ENCODE measurements at regions not wholly inside any gene's neighbourhood (a gene's known extent, or its start where the extent isn't known, plus 50 kb on each side); places are given as distances from the start of the nearest gene placed in this dataset.
"Not testable (repeated sequence)": the region's sequence is repeated elsewhere in the genome, so short reads cannot be mapped to it uniquely, and the experiment has no call there.

- H3K4me3 Mint-ChIP-seq = no peak overlapping the region
Measured at GRCh38 chr4:175071123-175071522, 153.0 kb downstream of the ADAM29 start.

DNA sequence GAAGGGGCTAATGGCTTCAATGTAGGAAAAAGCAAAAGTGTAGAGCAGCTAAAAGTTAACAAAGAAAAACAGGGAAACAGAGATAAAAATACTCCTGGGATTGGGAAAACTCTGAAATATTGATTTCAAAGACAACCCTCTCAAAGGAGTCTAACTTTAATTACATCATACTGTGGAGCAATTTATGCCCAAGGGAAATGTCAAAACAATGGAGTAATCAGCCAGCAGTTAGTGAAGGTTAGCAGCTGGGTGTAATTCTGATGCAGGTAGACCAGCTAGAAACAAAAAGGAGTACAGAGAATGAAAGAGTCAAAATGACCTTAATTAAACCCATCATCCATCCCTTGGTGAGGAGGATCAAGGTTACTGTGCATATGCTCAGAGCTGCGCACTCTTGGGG lies 169.0 kb downstream of the ADAM29 start:
- Mint-ChIP-seq H3K36me3 (ENCODE audit: low read depth) (no peaks in the 10 kb centered on the region), H3K9me3 (no peaks in the 10 kb centered on the region), H3K4me1 (ENCODE audit: low read depth) (no peaks in the 10 kb centered on the region), H3K27me3 (ENCODE audit: insufficient read depth) (no peaks in the 10 kb centered on the region), H3K4me3 (no peak overlapping the region), H3K27ac (no peak overlapping the region)
- intact Hi-C loops (cut with micrococcal nuclease) = no loop called here
- no peak for DNase-seq (ENCODE audit: low spot score)

More at GRCh38 chr4:175071123-175071522, 153.0 kb downstream of the ADAM29 start:
- H3K9me3 Mint-ChIP-seq = no peaks in the 10 kb centered on the region
- intact Hi-C loops (cut with micrococcal nuclease) = no loop called here
- H3K27me3 Mint-ChIP-seq (ENCODE audit: insufficient read depth) = no peaks in the 10 kb centered on the region
- H3K4me1 Mint-ChIP-seq (ENCODE audit: low read depth) = no peaks in the 10 kb centered on the region
- no peak overlapping the region for H3K27ac Mint-ChIP-seq
- H3K36me3 Mint-ChIP-seq (ENCODE audit: low read depth) = no peaks in the 10 kb centered on the region
- DNase-seq (ENCODE audit: low spot score) = no peak

- DNase-seq (ENCODE audit: low spot score) = no peak
- Mint-ChIP-seq H3K4me3 (no peak overlapping the region), H3K27me3 (ENCODE audit: insufficient read depth) (no peaks in the 10 kb centered on the region), H3K27ac (no peak overlapping the region), H3K4me1 (ENCODE audit: low read depth) (no peaks in the 10 kb centered on the region), H3K9me3 (peaks cover 9% of the 10 kb centered on the region), H3K36me3 (ENCODE audit: low read depth) (no peaks in the 10 kb centered on the region)
- intact Hi-C loops (cut with micrococcal nuclease) = no loop called here
Measured at GRCh38 chr4:175090116-175090515, 172.0 kb downstream of the ADAM29 start.

- H3K4me1 Mint-ChIP-seq (ENCODE audit: low read depth) = no peaks in the 10 kb centered on the region
- no peaks in the 10 kb centered on the region for H3K27me3 Mint-ChIP-seq (ENCODE audit: insufficient read depth)
- no peak overlapping the region for H3K4me3 Mint-ChIP-seq
- no peak overlapping the region for H3K27ac Mint-ChIP-seq
- H3K36me3 Mint-ChIP-seq (ENCODE audit: low read depth) = no peaks in the 10 kb centered on the region
- H3K9me3 Mint-ChIP-seq = peaks cover 9% of the 10 kb centered on the region
- intact Hi-C loops (cut with micrococcal nuclease) = no loop called here
- DNase-seq (ENCODE audit: low spot score) = no peak
Measured at GRCh38 chr4:175091649-175092048, 173.5 kb downstream of the ADAM29 start.

DNA sequence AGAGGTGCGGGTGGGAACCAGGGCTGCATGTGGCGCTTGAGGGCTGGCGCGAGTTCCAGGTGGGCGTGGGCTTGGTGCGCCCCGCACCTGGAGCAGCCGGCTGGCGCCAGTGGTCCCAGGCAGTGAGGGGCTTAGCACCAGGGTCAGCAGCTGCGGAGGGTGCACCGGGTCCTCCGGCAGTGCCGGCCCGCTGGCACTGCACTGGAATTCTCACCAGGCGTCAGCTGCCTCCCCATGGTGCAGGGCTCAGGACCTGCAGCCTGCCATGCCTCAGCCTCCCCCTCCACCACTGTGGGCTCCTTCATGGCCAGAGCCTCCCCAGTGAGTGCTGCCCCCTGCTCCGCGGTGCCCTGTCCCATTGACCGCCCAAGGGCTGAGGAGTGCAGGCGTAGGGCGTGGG lies 174.0 kb downstream of the ADAM29 start:
- Mint-ChIP-seq H3K27ac (no peak overlapping the region), H3K36me3 (ENCODE audit: low read depth) (no peaks in the 10 kb centered on the region), H3K27me3 (ENCODE audit: insufficient read depth) (no peaks in the 10 kb centered on the region), H3K4me1 (ENCODE audit: low read depth) (no peaks in the 10 kb centered on the region), H3K4me3 (no peak overlapping the region), H3K9me3 (peaks cover 9% of the 10 kb centered on the region)
- no peak for DNase-seq (ENCODE audit: low spot score)
- intact Hi-C loops (cut with micrococcal nuclease) = no loop called here

DNA sequence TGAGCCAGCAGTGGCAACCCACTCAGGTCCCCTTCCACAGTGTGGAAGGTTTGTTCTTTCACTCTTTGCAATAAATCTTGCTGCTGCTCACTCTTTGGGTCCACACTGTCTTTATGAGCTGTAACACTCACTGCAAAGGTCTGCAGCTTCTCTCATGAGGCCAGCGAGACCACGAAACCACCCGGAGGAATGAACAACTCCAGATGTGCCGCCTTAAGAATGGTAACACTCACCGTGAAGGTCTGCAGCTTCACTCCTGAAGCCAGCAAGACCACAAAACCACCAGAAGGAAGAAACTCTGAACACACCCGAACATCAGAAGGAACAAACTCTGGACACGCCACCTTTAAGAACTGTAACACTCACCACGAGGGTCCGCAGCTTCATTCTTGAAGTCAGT lies 174.9 kb downstream of the ADAM29 start:
- H3K27me3 Mint-ChIP-seq (ENCODE audit: insufficient read depth); intact Hi-C loops (cut with micrococcal nuclease); H3K9me3 Mint-ChIP-seq; H3K27ac Mint-ChIP-seq; DNase-seq (ENCODE audit: low spot score); H3K4me3 Mint-ChIP-seq; H3K4me1 Mint-ChIP-seq (ENCODE audit: low read depth); H3K36me3 Mint-ChIP-seq (ENCODE audit: low read depth): not testable (repeated sequence)

DNA sequence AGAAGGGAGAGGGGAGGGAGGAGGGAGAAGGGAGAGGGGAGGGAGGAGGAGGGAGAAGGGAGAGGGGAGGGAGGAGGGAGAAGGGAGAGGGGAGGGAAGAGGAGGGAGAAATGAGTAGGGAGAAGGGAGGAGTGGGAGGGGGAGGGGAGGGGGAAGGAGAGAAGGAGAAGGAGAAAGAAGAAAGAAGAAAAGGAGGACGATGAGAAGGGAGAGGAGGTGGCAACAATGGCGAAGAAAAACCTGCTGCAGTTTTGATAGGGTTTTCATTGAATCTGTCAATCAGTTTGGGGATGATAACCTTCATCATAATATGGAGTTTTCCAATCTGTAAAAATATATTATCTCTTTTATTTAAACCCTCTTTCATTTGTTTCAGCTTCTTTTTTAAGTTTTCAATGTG lies 185.2 kb downstream of the ADAM29 start:
- no peak overlapping the region for H3K4me3 Mint-ChIP-seq
- H3K27ac Mint-ChIP-seq = no peak overlapping the region
- no peaks in the 10 kb centered on the region for H3K27me3 Mint-ChIP-seq (ENCODE audit: insufficient read depth)
- no peaks in the 10 kb centered on the region for H3K4me1 Mint-ChIP-seq (ENCODE audit: low read depth)
- H3K9me3 Mint-ChIP-seq = peaks cover 7% of the 10 kb centered on the region
- intact Hi-C loops (cut with micrococcal nuclease) = no loop called here
- DNase-seq (ENCODE audit: low spot score) = no peak
- no peaks in the 10 kb centered on the region for H3K36me3 Mint-ChIP-seq (ENCODE audit: low read depth)

GRCh38 chr4:175106301-175106700 lies 188.1 kb downstream of the ADAM29 start:
- intact Hi-C loops (cut with micrococcal nuclease) = no loop called here

GRCh38 chr4:175109933-175110332 lies 191.8 kb downstream of the ADAM29 start:
- intact Hi-C loops (cut with micrococcal nuclease) = no loop called here
- Mint-ChIP-seq H3K36me3 (ENCODE audit: low read depth) (peaks cover 1% of the 10 kb centered on the region), H3K27ac (no peak overlapping the region), H3K4me3 (no peak overlapping the region), H3K9me3 (peaks cover 34% of the 10 kb centered on the region), H3K4me1 (ENCODE audit: low read depth) (no peaks in the 10 kb centered on the region), H3K27me3 (ENCODE audit: insufficient read depth) (no peaks in the 10 kb centered on the region)
- DNase-seq (ENCODE audit: low spot score) = no peak

More at GRCh38 chr4:175106301-175106700, 188.1 kb downstream of the ADAM29 start:
- Mint-ChIP-seq H3K27ac (no peak overlapping the region), H3K4me3 (no peak overlapping the region), H3K27me3 (ENCODE audit: insufficient read depth) (no peaks in the 10 kb centered on the region), H3K4me1 (ENCODE audit: low read depth) (no peaks in the 10 kb centered on the region), H3K36me3 (ENCODE audit: low read depth) (peaks cover under 1% of the 10 kb centered on the region), H3K9me3 (peaks cover 17% of the 10 kb centered on the region)
- DNase-seq (ENCODE audit: low spot score) = no peak

GRCh38 chr4:175125410-175126068 lies 207.4 kb downstream of the ADAM29 start:
- Mint-ChIP-seq H3K27ac (no peak overlapping the region), H3K9me3 (peaks cover 19% of the 10 kb centered on the region), H3K36me3 (ENCODE audit: low read depth) (no peaks in the 10 kb centered on the region), H3K27me3 (ENCODE audit: insufficient read depth) (no peaks in the 10 kb centered on the region), H3K4me1 (ENCODE audit: low read depth) (no peaks in the 10 kb centered on the region), H3K4me3 (no peak overlapping the region)
- intact Hi-C loops (cut with micrococcal nuclease) = no loop called here
- DNase-seq (ENCODE audit: low spot score) = no peak

GRCh38 chr4:175127314-175127713 lies 209.2 kb downstream of the ADAM29 start:
- no peak for DNase-seq (ENCODE audit: low spot score)
- Mint-ChIP-seq H3K27ac (no peak overlapping the region), H3K27me3 (ENCODE audit: insufficient read depth) (no peaks in the 10 kb centered on the region), H3K4me3 (no peak overlapping the region), H3K4me1 (ENCODE audit: low read depth) (no peaks in the 10 kb centered on the region), H3K9me3 (peaks cover 5% of the 10 kb centered on the region), H3K36me3 (ENCODE audit: low read depth) (no peaks in the 10 kb centered on the region)
- intact Hi-C loops (cut with micrococcal nuclease) = no loop called here

GRCh38 chr4:175129797-175130196 lies 211.6 kb downstream of the ADAM29 start:
- DNase-seq (ENCODE audit: low spot score) = no peak
- H3K27me3 Mint-ChIP-seq (ENCODE audit: insufficient read depth) = no peaks in the 10 kb centered on the region
- no peaks in the 10 kb centered on the region for H3K4me1 Mint-ChIP-seq (ENCODE audit: low read depth)
- H3K4me3 Mint-ChIP-seq = no peak overlapping the region
- intact Hi-C loops (cut with micrococcal nuclease) = no loop called here
- no peak overlapping the region for H3K27ac Mint-ChIP-seq
- no peaks in the 10 kb centered on the region for H3K36me3 Mint-ChIP-seq (ENCODE audit: low read depth)
- H3K9me3 Mint-ChIP-seq = peaks cover 7% of the 10 kb centered on the region

DNA sequence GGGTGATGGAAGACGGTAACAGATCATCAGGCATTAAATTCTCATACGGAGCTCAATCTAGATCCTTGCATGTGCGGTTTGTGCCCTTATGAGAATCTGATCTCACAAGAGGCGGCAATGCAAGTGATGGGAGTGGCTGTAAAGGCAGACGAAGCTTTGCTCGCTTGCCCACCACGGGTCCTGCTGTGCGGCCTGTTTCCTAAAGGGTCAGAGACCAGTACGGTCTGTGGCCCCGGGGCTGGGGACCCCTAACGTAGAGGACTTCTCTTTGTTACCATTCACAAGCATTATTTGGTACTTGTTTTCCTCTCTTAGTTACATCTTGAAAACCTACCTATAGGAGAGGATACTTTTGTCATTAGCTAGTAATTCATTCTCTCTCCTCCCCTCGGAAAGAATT lies 221.0 kb downstream of the ADAM29 start:
- no peaks in the 10 kb centered on the region for H3K36me3 Mint-ChIP-seq (ENCODE audit: low read depth)
- no peaks in the 10 kb centered on the region for H3K4me1 Mint-ChIP-seq (ENCODE audit: low read depth)
- no peak overlapping the region for H3K27ac Mint-ChIP-seq
- intact Hi-C loops (cut with micrococcal nuclease) = no loop called here
- H3K27me3 Mint-ChIP-seq (ENCODE audit: insufficient read depth) = no peaks in the 10 kb centered on the region
- H3K9me3 Mint-ChIP-seq = peaks cover 4% of the 10 kb centered on the region
- DNase-seq (ENCODE audit: low spot score) = no peak
- no peak overlapping the region for H3K4me3 Mint-ChIP-seq

GRCh38 chr4:175143116-175143515 lies 225.0 kb downstream of the ADAM29 start:
- Mint-ChIP-seq H3K4me3 (no peak overlapping the region), H3K9me3 (peaks cover 12% of the 10 kb centered on the region), H3K27me3 (ENCODE audit: insufficient read depth) (no peaks in the 10 kb centered on the region), H3K4me1 (ENCODE audit: low read depth) (no peaks in the 10 kb centered on the region), H3K27ac (no peak overlapping the region), H3K36me3 (ENCODE audit: low read depth) (no peaks in the 10 kb centered on the region)
- intact Hi-C loops (cut with micrococcal nuclease) = no loop called here
- DNase-seq (ENCODE audit: low spot score) = no peak

All from activated T-helper 1 cell treated with anti-CD3 and anti-CD28 coated beads, Interleukin-12 subunit alpha, Interleukin-12 subunit beta, Interleukin-2, Interleukin-4 antibody, amounts not matched to agents 30 ng/mL and 10 ng/mL and 1 ng/mL, durations not matched to agents 14 hours and 24 hours and 36 hours (primary cell).